Sigmoid colon (tissue), 6 donors: ENCODE measurements at regions not wholly inside any gene's neighbourhood (a gene's known extent, or its start where the extent isn't known, plus 50 kb on each side); places are given as distances from the start of the nearest gene placed in this dataset.
"Not testable (repeated sequence)": the region's sequence is repeated elsewhere in the genome, so short reads cannot be mapped to it uniquely, and the experiment has no call there.

Experiments used
- DNase-seq: peaks from one replicate; pipeline ENCODE4 v3.0.0-alpha.2; 2019
- H3K27ac ChIP-seq, 4 donors: fragments of 200-600 bp; sonication (generic); one replicate each; pipeline ENCODE4 v1.5.1; 2016 to 2019; ENCODE audit warnings: mild to moderate bottlenecking in 1 of 4
- H3K27me3 ChIP-seq, 3 donors: fragments of 200-600 bp; sonication (generic); one replicate each; pipeline ENCODE4 v1.5.1; 2019; ENCODE audit warnings: mild to moderate bottlenecking in 1 of 3
- H3K36me3 ChIP-seq, 4 donors: fragments of 200-600 bp; sonication (generic); one replicate each; pipeline ENCODE4 v1.5.1; 2016 to 2019
- H3K4me1 ChIP-seq, 4 donors: fragments of 200-600 bp; sonication (generic); one replicate each; pipeline ENCODE4 v1.5.1; 2017 to 2019
- H3K4me3 ChIP-seq, 4 donors: fragments of 200-600 bp; sonication (generic); one replicate each; pipeline ENCODE4 v1.5.1; 2017 to 2019; ENCODE audit warnings: mild to moderate bottlenecking in 2 of 4, moderate library complexity in 1 of 4
- H3K9me3 ChIP-seq, 4 donors: fragments of 200-600 bp in 3 of 4; sonication (generic) in 3 of 4; one replicate each; pipeline versions ENCODE4 v1.5.1 to v1.6.1; 2013 to 2019
- EP300 ChIP-seq, 4 donors: sonication (generic); formaldehyde crosslinking; IDR thresholded peaks; one replicate each; pipeline ENCODE4 v1.6.1; 2017; ENCODE audit warnings: antibody characterized with exemption in 4 of 4
- POLR2A ChIP-seq, 2 donors: fragments of 450-650 bp; IDR thresholded peaks; one replicate each; pipeline ENCODE4 v1.6.1; 2016; ENCODE audit warnings: antibody characterized with exemption in 2 of 2, mild to moderate bottlenecking in 2 of 2, moderate library complexity in 2 of 2
- POLR2AphosphoS5 ChIP-seq, 4 donors: sonication (generic); formaldehyde crosslinking; IDR thresholded peaks; one replicate each; pipeline ENCODE4 v1.6.1; 2017; ENCODE audit warnings: antibody characterized with exemption in 4 of 4
- WGBS, 2 donors: extraction: QIAGEN DNeasy Blood & Tissue Kit; methylation state at CpG; one replicate each; pipeline ENCODE4 v1.1.7; 2013; 5-methylcytosine and 5-hydroxymethylcytosine counted together
- intact Hi-C: fragments of 100-400 bp; cut with DNase I; formaldehyde crosslinking; loops from one replicate; pipeline ENCODE4 v1.15.1; 2023
- TF ChIP-seq, protein P1 (sequence below), 4 experiments: fragments of 450-650 bp in 3 of 4; fragments of 200-600 bp in 1 of 4; IDR thresholded peaks; one replicate each; pipeline ENCODE4 v1.5.1; 2016 to 2019; ENCODE audit warnings: antibody characterized with exemption in 4 of 4, mild to moderate bottlenecking in 3 of 4, moderate library complexity in 2 of 4
- donor health status: healthy with polysubstance abuse.
- donor health status: healthy.

DNA sequence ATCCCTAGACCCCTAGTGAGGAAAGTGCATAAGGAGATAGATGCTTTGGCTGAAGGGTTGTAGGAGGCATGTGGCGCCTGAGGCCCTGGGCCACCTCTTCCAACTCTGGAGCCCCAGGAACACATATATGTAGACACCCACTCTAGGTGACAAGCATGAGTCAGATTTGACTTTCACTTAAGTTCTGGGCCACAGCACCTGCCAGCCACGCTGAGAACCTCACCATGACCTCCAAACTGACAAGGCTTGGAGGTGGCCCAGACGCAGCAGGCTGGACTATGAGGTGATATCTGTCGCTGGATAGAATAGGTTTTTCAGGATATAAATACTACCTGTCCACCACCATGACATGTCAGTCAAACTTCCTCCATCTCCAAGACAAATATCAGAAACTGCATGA, 894.0 kb upstream of the ZNF722 start:
- WGBS, 2 donors, result 68 to 73% methylated on average over 4 of the region's 4 CpGs
- intact Hi-C loops, result no loop called here
- TF ChIP-seq, protein P1, sequence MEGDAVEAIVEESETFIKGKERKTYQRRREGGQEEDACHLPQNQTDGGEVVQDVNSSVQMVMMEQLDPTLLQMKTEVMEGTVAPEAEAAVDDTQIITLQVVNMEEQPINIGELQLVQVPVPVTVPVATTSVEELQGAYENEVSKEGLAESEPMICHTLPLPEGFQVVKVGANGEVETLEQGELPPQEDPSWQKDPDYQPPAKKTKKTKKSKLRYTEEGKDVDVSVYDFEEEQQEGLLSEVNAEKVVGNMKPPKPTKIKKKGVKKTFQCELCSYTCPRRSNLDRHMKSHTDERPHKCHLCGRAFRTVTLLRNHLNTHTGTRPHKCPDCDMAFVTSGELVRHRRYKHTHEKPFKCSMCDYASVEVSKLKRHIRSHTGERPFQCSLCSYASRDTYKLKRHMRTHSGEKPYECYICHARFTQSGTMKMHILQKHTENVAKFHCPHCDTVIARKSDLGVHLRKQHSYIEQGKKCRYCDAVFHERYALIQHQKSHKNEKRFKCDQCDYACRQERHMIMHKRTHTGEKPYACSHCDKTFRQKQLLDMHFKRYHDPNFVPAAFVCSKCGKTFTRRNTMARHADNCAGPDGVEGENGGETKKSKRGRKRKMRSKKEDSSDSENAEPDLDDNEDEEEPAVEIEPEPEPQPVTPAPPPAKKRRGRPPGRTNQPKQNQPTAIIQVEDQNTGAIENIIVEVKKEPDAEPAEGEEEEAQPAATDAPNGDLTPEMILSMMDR (IDR thresholded peaks at IDR 0.05), result no peak
- TF ChIP-seq EP300 (IDR thresholded peaks at IDR 0.05) (no peak), POLR2A (IDR thresholded peaks at IDR 0.05) (no peak), POLR2AphosphoS5 (IDR thresholded peaks at IDR 0.05) (no peak)

DNA sequence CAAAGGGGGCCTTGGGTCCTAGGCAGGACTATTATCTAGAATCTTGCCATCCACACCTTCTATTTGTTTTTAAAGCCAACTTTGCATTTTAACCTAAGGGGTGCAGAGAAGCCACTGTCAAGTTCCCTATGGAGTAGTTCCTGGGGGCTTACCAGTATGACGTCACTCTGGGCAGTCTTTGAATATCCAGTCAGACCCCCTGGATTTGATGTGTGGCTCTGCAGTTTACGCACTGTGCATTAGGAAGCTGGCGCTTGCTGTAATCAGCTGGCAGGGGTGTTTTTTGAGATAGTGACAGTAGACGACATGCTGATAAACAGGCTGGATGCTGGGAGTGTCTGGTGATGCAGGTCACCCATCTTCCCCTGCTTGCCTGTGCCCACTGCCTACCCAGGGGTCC, 892.7 kb upstream of the ZNF722 start:
- TF ChIP-seq EP300 (IDR thresholded peaks at IDR 0.05), result no peak
- TF ChIP-seq, protein P1 (IDR thresholded peaks at IDR 0.05), result no peak
- no peak for TF ChIP-seq POLR2AphosphoS5 (IDR thresholded peaks at IDR 0.05)
- no peak for TF ChIP-seq POLR2A (IDR thresholded peaks at IDR 0.05)
- intact Hi-C loops, result no loop called here
- H3K9me3 ChIP-seq, result peaks cover 0 to 18% (median 0%) of the 10 kb centered on the region in 4 donors

More for the DNA sequence above, 894.0 kb upstream of the ZNF722 start:
- no peak overlapping the region for H3K4me3 ChIP-seq
- no peaks in the 10 kb centered on the region for H3K27me3 ChIP-seq
- no peaks in the 10 kb centered on the region for H3K4me1 ChIP-seq
- H3K9me3 ChIP-seq, result peaks cover 0 to 25% (median 0%) of the 10 kb centered on the region in 4 donors
- no peak for DNase-seq
- no peak overlapping the region for H3K27ac ChIP-seq
- no peaks in the 10 kb centered on the region for H3K36me3 ChIP-seq

DNA sequence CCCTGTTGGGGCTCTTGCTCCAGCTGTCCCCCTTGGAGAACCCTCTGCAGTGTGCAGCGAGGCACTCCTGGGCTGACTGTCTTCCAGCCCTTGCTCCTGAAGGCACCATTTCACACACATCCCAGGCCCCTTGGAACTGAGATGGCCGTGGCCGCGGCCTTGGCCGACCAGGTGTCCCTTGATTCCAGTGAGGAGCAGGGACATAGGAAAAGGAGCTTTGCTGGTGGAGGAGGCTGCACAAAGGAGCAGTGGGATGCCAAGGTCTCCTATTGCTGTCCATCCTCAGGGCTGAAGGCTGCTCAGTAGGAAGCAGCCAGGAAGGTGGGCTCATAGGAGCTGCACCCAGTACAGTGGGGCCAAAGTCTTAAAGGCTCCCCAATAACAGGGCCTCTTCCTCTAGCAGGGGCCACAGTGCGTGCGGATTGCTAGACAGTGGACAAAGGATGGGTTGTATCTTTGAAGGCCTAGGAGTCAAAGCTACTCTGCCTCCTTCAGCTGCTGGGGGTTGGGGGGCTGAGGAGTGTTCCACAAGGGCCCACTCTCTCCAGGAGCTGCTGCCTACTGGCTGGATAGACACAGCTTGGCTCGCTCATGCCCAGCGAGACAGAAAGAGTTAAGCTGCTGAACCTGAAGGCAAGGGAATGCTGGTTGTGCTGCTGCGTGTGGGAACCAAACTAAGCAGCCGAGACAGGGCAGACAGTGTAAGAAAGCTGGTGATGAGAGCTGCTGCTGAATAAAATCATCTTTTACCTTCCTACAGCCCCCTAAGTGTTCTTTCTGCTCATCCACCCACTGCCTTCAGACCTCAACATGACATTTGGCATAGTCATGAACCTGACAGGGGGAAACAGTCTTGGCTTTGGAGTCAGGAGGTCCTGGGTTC, 891.9 kb upstream of the ZNF722 start:
- no peak for DNase-seq
- Histone ChIP-seq H3K36me3 (no peaks in the 10 kb centered on the region), H3K9me3 (peaks cover 0 to 21% (median 0%) of the 10 kb centered on the region in 4 donors), H3K27ac (no peak overlapping the region), H3K4me1 (no peaks in the 10 kb centered on the region), H3K4me3 (no peak overlapping the region), H3K27me3 (no peaks in the 10 kb centered on the region)
- TF ChIP-seq EP300 (IDR thresholded peaks at IDR 0.05), result no peak
- TF ChIP-seq POLR2A (IDR thresholded peaks at IDR 0.05), result no peak
- TF ChIP-seq, protein P1 (IDR thresholded peaks at IDR 0.05), result no peak
- no peak for TF ChIP-seq POLR2AphosphoS5 (IDR thresholded peaks at IDR 0.05)
- 80 to 82% methylated on average over 11 of the region's 11 CpGs for WGBS, 2 donors
- intact Hi-C loops, result no loop called here

More for the DNA sequence above, 892.7 kb upstream of the ZNF722 start:
- Histone ChIP-seq H3K27me3 (no peaks in the 10 kb centered on the region), H3K27ac (no peak overlapping the region), H3K4me1 (no peaks in the 10 kb centered on the region), H3K36me3 (no peaks in the 10 kb centered on the region), H3K4me3 (no peak overlapping the region)
- DNase-seq, result no peak
- 87 to 88% methylated on average over 4 of the region's 4 CpGs for WGBS, 2 donors

DNA sequence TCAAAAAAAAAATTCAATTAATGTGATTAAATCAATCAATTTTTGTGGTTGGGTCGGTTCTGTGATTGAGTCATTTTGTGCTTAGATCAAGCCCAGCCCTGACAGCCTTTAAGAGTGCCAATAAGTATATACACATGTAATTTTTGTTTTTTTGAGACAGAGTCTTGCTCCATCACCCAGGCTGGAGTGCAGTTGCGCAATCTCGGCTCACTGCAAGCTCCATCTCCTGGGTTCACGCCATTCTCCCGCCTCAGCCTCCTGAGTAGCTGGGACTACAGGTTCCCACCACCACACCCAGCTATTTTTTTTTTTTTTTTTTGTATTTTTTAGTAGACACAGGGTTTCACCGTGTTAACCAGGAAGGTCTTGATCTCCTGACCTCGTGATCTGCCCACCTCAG, 887.1 kb upstream of the ZNF722 start:
- H3K4me1 ChIP-seq, H3K27ac ChIP-seq, intact Hi-C loops, H3K36me3 ChIP-seq, H3K4me3 ChIP-seq, H3K27me3 ChIP-seq, DNase-seq: not testable (repeated sequence)
- WGBS, 2 donors, result 72 to 78% methylated on average over 7 of the region's 7 CpGs
- peaks cover 0 to 28% (median 2%) of the 10 kb centered on the region in 4 donors for H3K9me3 ChIP-seq

DNA sequence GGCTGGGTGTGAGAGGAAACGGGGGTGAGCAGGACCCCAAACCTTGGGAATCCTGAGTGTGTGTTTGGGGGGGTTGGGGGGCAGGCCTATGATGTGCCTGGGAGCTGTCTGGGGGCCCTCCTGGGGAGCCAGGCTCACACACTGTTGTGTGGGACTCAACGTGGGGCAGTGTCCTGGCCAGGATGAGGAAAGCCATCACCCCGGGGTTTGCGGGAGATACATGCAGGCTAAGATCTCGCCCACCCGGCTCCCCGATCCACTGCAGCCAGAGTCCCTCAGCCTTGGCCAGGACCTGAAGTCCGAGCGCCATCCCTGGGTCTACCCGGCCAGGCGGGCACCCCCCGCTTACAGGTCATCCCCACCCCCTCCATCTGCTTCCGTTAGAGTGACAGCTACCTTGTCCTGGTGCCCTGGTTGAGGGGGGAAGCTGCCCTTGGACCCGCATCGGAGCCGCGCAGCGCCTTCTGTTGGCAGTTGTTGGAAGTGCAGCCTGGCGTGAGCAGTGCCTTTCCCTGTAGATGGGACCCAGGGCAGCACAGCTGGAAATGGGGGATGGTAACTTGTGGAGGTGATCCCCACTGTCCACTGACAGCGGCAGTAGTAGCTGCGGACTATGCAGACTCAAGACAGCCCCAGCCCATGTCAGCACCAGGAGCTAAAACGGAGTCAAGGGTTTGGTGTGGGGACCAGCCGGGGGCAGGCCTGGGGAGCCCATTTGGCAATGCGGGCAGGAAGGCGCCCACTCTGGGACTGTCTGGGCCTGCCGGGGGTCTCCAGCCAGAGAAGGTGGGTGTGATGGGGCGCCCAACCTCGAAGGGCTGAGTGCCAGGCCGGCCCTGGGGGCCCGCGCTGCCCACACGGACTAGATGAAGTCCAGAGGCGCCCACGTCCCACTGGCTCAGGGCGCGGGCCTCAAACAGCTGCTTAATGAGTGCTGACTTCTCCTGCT, 885.6 kb upstream of the ZNF722 start:
- Histone ChIP-seq H3K27me3 (no peaks in the 10 kb centered on the region), H3K27ac (no peak overlapping the region), H3K4me1 (no peaks in the 10 kb centered on the region), H3K9me3 (peaks cover 0 to 21% (median 2%) of the 10 kb centered on the region in 4 donors), H3K4me3 (no peak overlapping the region), H3K36me3 (no peaks in the 10 kb centered on the region)
- DNase-seq, result no peak
- TF ChIP-seq POLR2AphosphoS5 (IDR thresholded peaks at IDR 0.05) (no peak), EP300 (IDR thresholded peaks at IDR 0.05) (no peak), POLR2A (IDR thresholded peaks at IDR 0.05) (no peak)
- TF ChIP-seq, protein P1 (IDR thresholded peaks at IDR 0.05), result no peak
- intact Hi-C loops, result no loop called here
- WGBS, 2 donors, result 88 to 94% methylated on average over 36 of the region's 36 CpGs
